Heart left ventricle (tissue), 16 donors: ENCODE measurements at regions not wholly inside any gene's neighbourhood (a gene's known extent, or its start where the extent isn't known, plus 50 kb on each side); places are given as distances from the start of the nearest gene placed in this dataset.
A peak's percentile ranks its signal among the peaks of the same experiment; 100 is the strongest.

Experiments
- ATAC-seq, 4 donors: fragments of 200-7000 bp; cut with Tn5 transposase; one replicate each; pipeline ENCODE4 v1.9.1; 2020 to 2022; ENCODE audit warnings: moderate library complexity in 4 of 4, mild to moderate bottlenecking in 3 of 4, moderate number of reproducible peaks in 1 of 4
- DNase-seq, 5 donors: peaks; one replicate each; pipeline ENCODE4 v3.0.0-alpha.2; 2020
- H3K27ac ChIP-seq, 12 donors: fragments of 200-600 bp; sonication (generic) in 4 of 12; one replicate each; pipeline versions ENCODE4 v1.5.0 to v1.8.0; 2016 to 2022; ENCODE audit warnings: mild to moderate bottlenecking in 2 of 12
- H3K27me3 ChIP-seq, 9 donors: fragments of 200-600 bp; sonication (generic) in 2 of 9; one replicate each; pipeline versions ENCODE4 v1.5.1 to v1.8.0; 2016 to 2022; ENCODE audit warnings: mild to moderate bottlenecking in 3 of 9
- H3K36me3 ChIP-seq, 9 donors: fragments of 200-600 bp; sonication (generic) in 2 of 9; one replicate each; pipeline versions ENCODE4 v1.5.0 to v1.8.0; 2018 to 2022; ENCODE audit warnings: mild to moderate bottlenecking in 2 of 9
- H3K4me1 ChIP-seq, 12 donors: fragments of 200-600 bp; sonication (generic) in 4 of 12; one replicate each; pipeline versions ENCODE4 v1.5.0 to v1.8.0; 2016 to 2022; ENCODE audit warnings: mild to moderate bottlenecking in 3 of 12
- H3K4me3 ChIP-seq, 12 donors: fragments of 200-600 bp; sonication (generic) in 4 of 12; one replicate each; pipeline versions ENCODE4 v1.5.0 to v1.8.0; 2017 to 2022; ENCODE audit warnings: mild to moderate bottlenecking in 9 of 12, moderate library complexity in 4 of 12
- H3K9me3 ChIP-seq, 12 donors: fragments of 200-600 bp; sonication (generic) in 4 of 12; one replicate each; pipeline versions ENCODE4 v1.5.0 to v1.8.0; 2016 to 2022; ENCODE audit warnings: mild to moderate bottlenecking in 1 of 12
- POLR2A ChIP-seq, 2 donors: fragments of 450-650 bp; IDR thresholded peaks; one replicate each; pipeline ENCODE4 v1.6.1; 2017; ENCODE audit warnings: antibody characterized with exemption in 2 of 2, mild to moderate bottlenecking in 2 of 2, moderate library complexity in 2 of 2
- WGBS, 4 donors: extraction: QIAGEN DNeasy Blood & Tissue Kit in 2 of 4; methylation state at CpG; one replicate each; pipeline versions ENCODE4 v1.1.5 to v1.1.7; 2013 to 2018; 5-methylcytosine and 5-hydroxymethylcytosine counted together
- intact Hi-C, 10 donors: fragments of 100-400 bp; cut with DNase I; formaldehyde crosslinking; loops; one replicate each; pipeline versions ENCODE4 v1.11.1 to v1.14.2; 2022
- TF ChIP-seq, protein P1 (sequence below), 12 donors: fragments of 200-600 bp; sonication (generic) in 4 of 12; IDR thresholded peaks; one replicate each; pipeline versions ENCODE4 v1.5.0 to v1.8.0; 2018 to 2022; ENCODE audit warnings: antibody characterized with exemption in 12 of 12, mild to moderate bottlenecking in 5 of 12
- donor health status: ischemic (EF 13 %, LVEDD 7.1; RV severe dilation, severe dysfunction).
- donor health status: healthy with polysubstance abuse.
- donor health status: DM: no; HTN: yes; CAD: no.
- donor health status: DM: no; HTN: no; CAD: no.
- donor health status: ischemic (EF 25% LVEDD 6.9; RV normal size, moderate dysfunction).
- donor health status: ischemic (EF 25% LVEDD 5.7; RV mildly dilated, moderate dysfunction).
- donor health status: healthy.
- donor health status: DM: yes; HTN: yes; CAD: no.
- donor health status: ischemic (EF 35%, LVEDD 5.7; RV mildly dilated, moderate dysfunction).
- donor health status: nonischemic (EF 11% LVEDD 7.7; RV severe dilation, severe dysfunction).
- donor health status: DM: yes; HTN: yes; CAD: no.
- donor health status: PGD.
- donor health status: ischemic (EF 29% LVEDD 5.4; RV normal size, mild dysfunction).
- donor health status: nonischemic (EF 23%, LVEDD 6.1; RV moderate dilation, normal function).

DNA sequence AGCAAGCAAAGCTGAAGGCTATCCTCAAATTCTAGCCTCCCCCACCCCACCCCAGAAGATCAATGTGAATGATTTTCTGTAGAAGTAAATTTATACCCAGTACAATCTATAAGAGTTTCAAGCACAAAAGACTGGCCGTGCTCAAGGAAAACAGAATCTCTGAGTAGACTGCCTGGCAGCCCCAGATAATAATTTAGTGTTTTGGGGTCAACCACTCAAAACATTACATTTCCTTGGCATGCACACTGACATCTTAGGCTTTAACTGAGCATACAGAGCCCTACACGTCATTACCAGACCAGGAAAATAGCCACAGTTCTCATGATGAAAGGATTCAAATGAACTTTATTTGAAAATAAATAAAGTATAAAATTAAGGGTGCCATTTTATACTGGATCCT is 376.5 kb downstream of the TBL1XR1 start:
- no peaks in the 10 kb centered on the region for H3K4me1 ChIP-seq
- DNase-seq: no peak
- no peak overlapping the region for H3K4me3 ChIP-seq
- no peak for ATAC-seq
- H3K36me3 ChIP-seq: no peaks in the 10 kb centered on the region
- no peak for TF ChIP-seq POLR2A (IDR thresholded peaks at IDR 0.05)
- TF ChIP-seq, protein P1, sequence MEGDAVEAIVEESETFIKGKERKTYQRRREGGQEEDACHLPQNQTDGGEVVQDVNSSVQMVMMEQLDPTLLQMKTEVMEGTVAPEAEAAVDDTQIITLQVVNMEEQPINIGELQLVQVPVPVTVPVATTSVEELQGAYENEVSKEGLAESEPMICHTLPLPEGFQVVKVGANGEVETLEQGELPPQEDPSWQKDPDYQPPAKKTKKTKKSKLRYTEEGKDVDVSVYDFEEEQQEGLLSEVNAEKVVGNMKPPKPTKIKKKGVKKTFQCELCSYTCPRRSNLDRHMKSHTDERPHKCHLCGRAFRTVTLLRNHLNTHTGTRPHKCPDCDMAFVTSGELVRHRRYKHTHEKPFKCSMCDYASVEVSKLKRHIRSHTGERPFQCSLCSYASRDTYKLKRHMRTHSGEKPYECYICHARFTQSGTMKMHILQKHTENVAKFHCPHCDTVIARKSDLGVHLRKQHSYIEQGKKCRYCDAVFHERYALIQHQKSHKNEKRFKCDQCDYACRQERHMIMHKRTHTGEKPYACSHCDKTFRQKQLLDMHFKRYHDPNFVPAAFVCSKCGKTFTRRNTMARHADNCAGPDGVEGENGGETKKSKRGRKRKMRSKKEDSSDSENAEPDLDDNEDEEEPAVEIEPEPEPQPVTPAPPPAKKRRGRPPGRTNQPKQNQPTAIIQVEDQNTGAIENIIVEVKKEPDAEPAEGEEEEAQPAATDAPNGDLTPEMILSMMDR (IDR thresholded peaks at IDR 0.05): no peak
- peaks cover 0 to 5% (median 0%) of the 10 kb centered on the region in 12 donors for H3K9me3 ChIP-seq
- 66 to 71% (median 67%) methylated on average over 2 of the region's 2 CpGs for WGBS, 4 donors
- H3K27ac ChIP-seq: no peak overlapping the region
- intact Hi-C loops: no loop called here
- H3K27me3 ChIP-seq: no peaks in the 10 kb centered on the region

DNA sequence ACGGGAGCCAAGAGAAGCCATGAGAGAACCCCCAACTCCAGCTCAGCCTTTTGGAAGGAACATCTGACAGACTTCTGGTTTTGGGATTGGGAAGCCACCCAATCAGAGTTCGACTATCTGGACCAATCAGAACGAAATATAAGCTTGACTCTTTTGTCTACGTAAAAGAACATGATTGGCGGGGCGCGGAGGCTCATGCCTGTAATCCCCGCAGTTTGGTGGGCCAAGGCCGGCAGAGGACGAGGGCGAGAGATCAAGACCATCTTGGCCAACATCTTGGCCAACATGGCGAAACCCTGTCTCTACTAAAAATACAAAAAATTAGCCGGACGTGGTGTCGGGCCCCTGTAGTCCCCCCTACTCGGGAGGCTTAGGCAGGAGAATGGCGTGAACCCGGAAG is 380.3 kb downstream of the TBL1XR1 start:
- ATAC-seq (no peak), DNase-seq (no peak)
- Histone ChIP-seq H3K4me3 (no peak overlapping the region), H3K9me3 (peaks cover 0 to 5% (median 0%) of the 10 kb centered on the region in 12 donors), H3K4me1 (peaks cover 0 to 7% (median 0%) of the 10 kb centered on the region in 12 donors), H3K36me3 (no peaks in the 10 kb centered on the region), H3K27me3 (no peaks in the 10 kb centered on the region), H3K27ac (no peak overlapping the region)
- WGBS, 4 donors: 83 to 92% (median 89%) methylated on average over 18 of the region's 18 CpGs
- no peak for TF ChIP-seq POLR2A (IDR thresholded peaks at IDR 0.05)
- TF ChIP-seq, protein P1 (IDR thresholded peaks at IDR 0.05): no peak
- intact Hi-C loops: loop anchor here in 2 of 10 donors (10.0 kb wide), 1 partner anchor 302 kb away; no protein-coding TSS in a partner anchor

DNA sequence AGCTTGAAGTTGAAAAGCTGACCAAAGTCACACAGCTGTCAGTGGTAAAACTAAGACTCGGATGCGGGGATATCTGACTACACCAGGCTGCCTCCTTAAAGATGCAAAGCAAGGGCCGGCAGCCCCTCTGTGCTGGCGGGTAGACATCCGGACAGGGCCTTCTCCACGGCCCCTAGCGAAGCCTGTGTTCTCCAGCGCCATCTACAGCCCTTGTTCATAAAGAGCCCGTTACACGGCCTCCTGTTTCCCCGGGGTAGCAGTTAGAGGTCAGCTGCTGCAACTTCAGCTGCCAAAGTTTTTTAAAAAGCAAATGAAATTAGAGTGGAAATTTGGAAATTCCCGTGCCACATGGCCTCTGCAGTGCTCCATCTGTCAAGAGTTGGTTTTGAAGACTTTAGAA is 383.0 kb downstream of the TBL1XR1 start:
- peaks cover 0 to 7% (median 0%) of the 10 kb centered on the region in 12 donors for H3K4me1 ChIP-seq
- TF ChIP-seq POLR2A (IDR thresholded peaks at IDR 0.05): no peak
- TF ChIP-seq, protein P1 (IDR thresholded peaks at IDR 0.05): peak; percentile 31 to 70 (median 58)
- WGBS, 4 donors: 4 to 8% (median 7%) methylated on average over 12 of the region's 12 CpGs
- DNase-seq: peak; percentile 45 to 69 (median 57)
- H3K9me3 ChIP-seq: no peaks in the 10 kb centered on the region
- ATAC-seq: peak; percentile 55 to 97 (median 90)
- no peaks in the 10 kb centered on the region for H3K27me3 ChIP-seq
- intact Hi-C loops: loop anchor here in 2 of 10 donors (10.0 kb wide), 1 partner anchor 299 kb away; no protein-coding TSS in a partner anchor
- no peak overlapping the region for H3K27ac ChIP-seq
- H3K4me3 ChIP-seq: no peak overlapping the region
- H3K36me3 ChIP-seq: no peaks in the 10 kb centered on the region

GRCh38 chr3:176807938-176808337 is 389.3 kb downstream of the TBL1XR1 start:
- Histone ChIP-seq H3K27me3 (no peaks in the 10 kb centered on the region), H3K36me3 (no peaks in the 10 kb centered on the region), H3K4me1 (no peaks in the 10 kb centered on the region), H3K4me3 (no peak overlapping the region), H3K9me3 (no peaks in the 10 kb centered on the region), H3K27ac (no peak overlapping the region)
- TF ChIP-seq POLR2A (IDR thresholded peaks at IDR 0.05): no peak
- TF ChIP-seq, protein P1 (IDR thresholded peaks at IDR 0.05): no peak
- WGBS, 4 donors: 21 to 28% (median 25%) methylated on average over 2 of the region's 2 CpGs
- intact Hi-C loops: no loop called here
- ATAC-seq: no peak
- DNase-seq: no peak
